SK-N-SH (cell line): ENCODE measurements at regions not wholly inside any gene's neighbourhood (a gene's known extent, or its start where the extent isn't known, plus 50 kb on each side); places are given as distances from the start of the nearest gene placed in this dataset.

Experiments used
- CTCF ChIA-PET: fragments of 300-600, 350-600 bp; formaldehyde crosslinking; extraction: SDS; loops from one replicate; lab custom pipeline; 2021; lab: Yijun Ruan, JAX
- POLR2A ChIA-PET: fragments of 350-600 bp; sonication (Branson Sonifier 250); formaldehyde crosslinking; extraction: SDS; loops from one replicate; lab custom pipeline; 2020; ENCODE audit warnings: antibody characterized with exemption, inconsistent platforms; lab: Yijun Ruan, JAX
- DNase-seq: peaks from one replicate; pipeline ENCODE4 v3.0.0; 2012
- H2AFZ ChIP-seq: fragments of 200-600 bp; sonication (generic); 2 replicates; pipeline ENCODE4 v1.8.1; 2016; ENCODE audit warnings: antibody characterized with exemption, mild to moderate bottlenecking, low read depth
- H3F3A ChIP-seq: fragments of 200-600 bp; sonication (generic); replicated peaks from 2 replicates; pipeline ENCODE3; 2016; ENCODE audit warnings: antibody characterized with exemption, mild to moderate bottlenecking; ENCODE audit not compliant: insufficient read depth
- H3K27ac ChIP-seq, 2 experiments: fragments of 200-500 bp in 1 of 2; fragments of 200-600 bp in 1 of 2; sonication (Bioruptor generic) in 1 of 2; sonication (generic), shearing (Covaris generic) in 1 of 2; 2 replicates each; pipeline versions ENCODE4 v1.5.1 to v1.6.1; 2014 to 2016; ENCODE audit warnings: low read depth in 2 of 2, inconsistent platforms in 1 of 2, low read length in 1 of 2, mild to moderate bottlenecking in 1 of 2, mixed read lengths in 1 of 2
- H3K27me3 ChIP-seq: fragments of 200-600 bp; sonication (generic), shearing (Covaris generic); 2 replicates; pipeline ENCODE4 v1.6.1; 2016; ENCODE audit warnings: mixed run types; ENCODE audit not compliant: insufficient read depth
- H3K36me3 ChIP-seq, 2 experiments: fragments of 200-500 bp in 1 of 2; fragments of 200-600 bp in 1 of 2; sonication (Bioruptor generic) in 1 of 2; sonication (generic) in 1 of 2; replicated peaks in 1 of 2; 2 replicates each; pipeline versions ENCODE3 to v1.5.1; 2014 to 2016; ENCODE audit warnings: low read length in 1 of 2, mild to moderate bottlenecking in 1 of 2; ENCODE audit not compliant: insufficient read depth in 2 of 2, control insufficient read depth in 1 of 2
- H3K4me1 ChIP-seq, 2 experiments: fragments of 200-500 bp in 1 of 2; fragments of 200-600 bp in 1 of 2; sonication (Bioruptor generic) in 1 of 2; sonication (generic), shearing (Covaris generic) in 1 of 2; 2 replicates each; pipeline versions ENCODE4 v1.5.1 to v1.6.1; 2014 to 2016; ENCODE audit warnings: low read depth in 1 of 2, low read length in 1 of 2, mixed run types in 1 of 2; ENCODE audit not compliant: insufficient read depth in 2 of 2, control insufficient read depth in 1 of 2
- H3K4me2 ChIP-seq: fragments of 200-600 bp; sonication (generic), shearing (Covaris generic); 2 replicates; pipeline ENCODE4 v1.6.1; 2017; ENCODE audit warnings: mixed run types
- H3K4me3 ChIP-seq, 2 experiments: fragments of 200-500 bp in 1 of 2; fragments of 200-600 bp in 1 of 2; sonication (Bioruptor generic) in 1 of 2; sonication (generic), shearing (Covaris generic) in 1 of 2; 2 replicates each; pipeline versions ENCODE4 v1.5.1 to v1.8.1; 2014 to 2016; ENCODE audit warnings: low read depth in 2 of 2, inconsistent platforms in 1 of 2, low read length in 1 of 2, mild to moderate bottlenecking in 1 of 2, mixed read lengths in 1 of 2, moderate library complexity in 1 of 2
- H3K79me2 ChIP-seq: fragments of 200-600 bp; sonication (generic); 2 replicates; pipeline ENCODE4 v1.8.1; 2017; ENCODE audit warnings: mild to moderate bottlenecking; ENCODE audit not compliant: insufficient read depth
- H3K9ac ChIP-seq: fragments of 200-600 bp; sonication (generic); 2 replicates; pipeline ENCODE4 v1.6.1; 2017; ENCODE audit warnings: mixed run types
- H3K9me2 ChIP-seq: fragments of 200-600 bp; sonication (generic); 2 replicates; pipeline ENCODE4 v1.6.1; 2017; ENCODE audit warnings: mixed run types
- H3K9me3 ChIP-seq: fragments of 200-600 bp; sonication (generic); 2 replicates; pipeline ENCODE4 v1.6.1; 2017; ENCODE audit warnings: mixed run types, mild to moderate bottlenecking, moderate library complexity
- H4K20me1 ChIP-seq: fragments of 200-600 bp; sonication (generic); 2 replicates; pipeline ENCODE4 v1.6.1; 2017; ENCODE audit warnings: mild to moderate bottlenecking, mixed run types; ENCODE audit not compliant: insufficient read depth
- ELF1 ChIP-seq: IDR thresholded peaks from 2 replicates; pipeline ENCODE4 v1.4.0; 2012
- EP300 ChIP-seq, 2 experiments: IDR thresholded peaks; 2 replicates each; pipeline versions ENCODE4 v1.4.0 to v1.6.1; 2012; ENCODE audit warnings: borderline replicate concordance in 1 of 2, low read depth in 1 of 2, low read length in 1 of 2
- EZH2phosphoT487 ChIP-seq: fragments of 200-600 bp; sonication (generic); IDR thresholded peaks from 2 replicates; pipeline ENCODE4 v1.6.1; 2017; ENCODE audit warnings: low read depth, mixed run types, mild to moderate bottlenecking, antibody characterized with exemption, moderate library complexity, borderline replicate concordance
- FOSL2 ChIP-seq: IDR thresholded peaks from 2 replicates; pipeline ENCODE4 v1.4.0; 2012; ENCODE audit warnings: low read depth, mild to moderate bottlenecking, moderate library complexity, borderline replicate concordance
- FOXJ3 ChIP-seq: sonication (generic); formaldehyde crosslinking; IDR thresholded peaks from 2 replicates; pipeline ENCODE4 v1.5.1; 2020; ENCODE audit warnings: mild to moderate bottlenecking, missing genetic modification reagents
- IRF3 ChIP-seq: fragments of 150-350 bp; IDR thresholded peaks from 2 replicates; pipeline ENCODE4 v1.6.1; 2016; ENCODE audit warnings: mild to moderate bottlenecking, low read depth, low read length
- JUND ChIP-seq: IDR thresholded peaks from 2 replicates; pipeline ENCODE4 v1.4.0; 2012
- MXI1 ChIP-seq: IDR thresholded peaks from 2 replicates; pipeline ENCODE4 v1.6.1; 2012; ENCODE audit warnings: mild to moderate bottlenecking, low read depth, low read length, improper control_type of control experiment
- NRF1 ChIP-seq: IDR thresholded peaks from 2 replicates; pipeline ENCODE4 v1.6.1; 2012; ENCODE audit warnings: low read depth, mild to moderate bottlenecking, low read length
- PBX3 ChIP-seq: IDR thresholded peaks from 2 replicates; pipeline ENCODE4; 2012
- RAD21 ChIP-seq: IDR thresholded peaks from 2 replicates; pipeline ENCODE4 v1.6.1; 2012; ENCODE audit warnings: mild to moderate bottlenecking, low read length
- RCOR1 ChIP-seq: fragments of 150-350 bp; IDR thresholded peaks from 2 replicates; pipeline ENCODE4 v1.6.1; 2017; ENCODE audit warnings: antibody characterized with exemption, low read length
- RFX5 ChIP-seq: IDR thresholded peaks from 2 replicates; pipeline ENCODE4 v1.6.1; 2012; ENCODE audit warnings: mild to moderate bottlenecking, improper control_type of control experiment, low read length
- RXRA ChIP-seq: IDR thresholded peaks from 2 replicates; pipeline ENCODE4 v1.4.0; 2012; ENCODE audit warnings: low read depth, mild to moderate bottlenecking, borderline replicate concordance
- SIN3A ChIP-seq: IDR thresholded peaks from 2 replicates; pipeline ENCODE4 v1.6.1; 2012; ENCODE audit warnings: low read depth, mild to moderate bottlenecking, low read length, moderate library complexity, borderline replicate concordance
- SMC3 ChIP-seq: IDR thresholded peaks from 2 replicates; pipeline ENCODE4 v1.6.1; 2012; ENCODE audit warnings: low read depth, low read length, improper control_type of control experiment
- TAF1 ChIP-seq: IDR thresholded peaks from 2 replicates; pipeline ENCODE4 v1.6.1; 2012; ENCODE audit warnings: low read depth, mild to moderate bottlenecking, low read length, moderate library complexity, borderline replicate concordance
- YY1 ChIP-seq: IDR thresholded peaks from 2 replicates; pipeline ENCODE4 v1.4.0; 2012; ENCODE audit warnings: low read depth, mild to moderate bottlenecking
- WGBS: methylation state at CpG from one replicate; pipeline ENCODE4 v1.1.6; 2017; ENCODE audit warnings: low lambda C conversion rate; 5-methylcytosine and 5-hydroxymethylcytosine counted together
- TF ChIP-seq, protein P1 (sequence below): IDR thresholded peaks from 2 replicates; pipeline ENCODE4 v1.4.0; 2012; ENCODE audit warnings: low read depth, borderline replicate concordance

GRCh38 chr14:103223818-103224352 lies 100.6 kb downstream of the TNFAIP2 start:
- CTCF ChIA-PET: interaction anchor here (0.8 to 2.2 kb wide), 3 partner anchors 35 to 119 kb away, joined by 3 to 6 read pairs (median 3); no protein-coding TSS in a partner anchor

DNA sequence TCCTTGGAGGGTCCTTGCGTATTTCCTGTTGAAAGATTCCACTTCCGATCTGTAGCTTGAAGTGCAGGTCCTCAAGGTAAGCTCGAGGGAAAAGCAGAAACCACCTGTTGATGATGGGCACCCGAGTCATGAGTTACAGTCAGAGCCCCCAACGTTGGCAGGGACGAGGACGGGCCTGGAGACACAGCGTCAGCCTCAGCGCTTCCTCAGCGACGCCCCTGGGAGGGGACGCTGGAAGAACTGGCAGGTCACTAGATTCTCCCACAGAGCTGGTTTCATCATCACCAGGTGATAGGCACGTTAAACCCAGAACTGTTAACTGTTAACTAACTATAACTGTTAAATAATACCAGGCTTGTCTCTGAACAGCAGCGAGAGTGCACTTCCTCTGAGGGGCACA lies 101.8 kb downstream of the TNFAIP2 start:
- H3K9ac ChIP-seq: no peak overlapping the region
- no peaks in the 10 kb centered on the region for H4K20me1 ChIP-seq
- H3K4me1 ChIP-seq: no peaks in the 10 kb centered on the region
- no peak for DNase-seq
- no peaks in the 10 kb centered on the region for H3K36me3 ChIP-seq
- TF ChIP-seq RFX5 (no peak), ELF1 (no peak), RXRA (no peak), JUND (no peak), RAD21 (no peak), TAF1 (no peak), EP300 (IDR thresholded peaks at IDR 0.05; ENCODE audit: borderline replicate concordance in 1 of 2, low read depth in 1 of 2, low read length in 1 of 2) (no peak), RCOR1 (no peak), SIN3A (no peak), FOXJ3 (CRISPR knock-in tag) (no peak), FOSL2 (no peak), EZH2phosphoT487 (no peak), YY1 (no peak), IRF3 (no peak), SMC3 (no peak), PBX3 (no peak), NRF1 (no peak)
- TF ChIP-seq, protein P1, sequence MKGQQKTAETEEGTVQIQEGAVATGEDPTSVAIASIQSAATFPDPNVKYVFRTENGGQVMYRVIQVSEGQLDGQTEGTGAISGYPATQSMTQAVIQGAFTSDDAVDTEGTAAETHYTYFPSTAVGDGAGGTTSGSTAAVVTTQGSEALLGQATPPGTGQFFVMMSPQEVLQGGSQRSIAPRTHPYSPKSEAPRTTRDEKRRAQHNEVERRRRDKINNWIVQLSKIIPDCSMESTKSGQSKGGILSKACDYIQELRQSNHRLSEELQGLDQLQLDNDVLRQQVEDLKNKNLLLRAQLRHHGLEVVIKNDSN: no peak
- WGBS: 79% methylated on average over 11 of the region's 14 CpGs
- ChIA-PET POLR2A (no interaction called here), CTCF (interaction anchor here (1.6 to 2.2 kb wide), 2 partner anchors 10 to 121 kb away, joined by 5 to 6 read pairs; no protein-coding TSS in a partner anchor)
- H3K27ac ChIP-seq: no peak overlapping the region
- no peaks in the 10 kb centered on the region for H3F3A ChIP-seq
- no peak overlapping the region for H2AFZ ChIP-seq
- H3K4me3 ChIP-seq: no peak overlapping the region
- no peak overlapping the region for H3K4me2 ChIP-seq
- H3K9me2 ChIP-seq: no peaks in the 10 kb centered on the region
- no peaks in the 10 kb centered on the region for H3K27me3 ChIP-seq
- no peaks in the 10 kb centered on the region for H3K9me3 ChIP-seq
- H3K79me2 ChIP-seq: no peaks in the 10 kb centered on the region

More at GRCh38 chr14:103223818-103224352, 100.6 kb downstream of the TNFAIP2 start:
- Histone ChIP-seq H3K4me2 (no peak overlapping the region), H2AFZ (no peak overlapping the region), H3K9me2 (no peaks in the 10 kb centered on the region), H3K27ac (no peak overlapping the region), H4K20me1 (no peaks in the 10 kb centered on the region), H3K4me1 (no peaks in the 10 kb centered on the region), H3K9ac (no peak overlapping the region), H3K36me3 (no peaks in the 10 kb centered on the region), H3K4me3 (no peak overlapping the region), H3F3A (no peaks in the 10 kb centered on the region), H3K9me3 (no peaks in the 10 kb centered on the region), H3K27me3 (no peaks in the 10 kb centered on the region), H3K79me2 (no peaks in the 10 kb centered on the region)
- POLR2A ChIA-PET: interaction anchor here (0.6 kb wide), 1 partner anchor 273 kb away, joined by 3 read pairs; no protein-coding TSS in a partner anchor
- TF ChIP-seq MXI1: no peak
- 85% methylated on average over 11 of the region's 15 CpGs for WGBS
- no peak for DNase-seq
